Esophagus squamous epithelium (tissue), 4 donors: ENCODE measurements at regions not wholly inside any gene's neighbourhood (a gene's known extent, or its start where the extent isn't known, plus 50 kb on each side); places are given as distances from the start of the nearest gene placed in this dataset.

Experiments
- CTCF ChIP-seq, 6 experiments: fragments of 450-650 bp in 4 of 6; fragments of 200-600 bp in 2 of 6; sonication (generic) in 2 of 6; IDR thresholded peaks; one replicate each; pipeline ENCODE4 v1.5.1; 2016 to 2019; ENCODE audit warnings: antibody characterized with exemption in 6 of 6, mild to moderate bottlenecking in 4 of 6, moderate library complexity in 4 of 6
- POLR2A ChIP-seq, 4 donors: fragments of 450-650 bp; IDR thresholded peaks; one replicate each; pipeline ENCODE4 v1.6.1; 2017; ENCODE audit warnings: antibody characterized with exemption in 4 of 4, mild to moderate bottlenecking in 4 of 4, moderate library complexity in 3 of 4

GRCh38 chr9:20114974-20115373, 326.1 kb upstream of the SLC24A2 start:
- TF ChIP-seq CTCF (IDR thresholded peaks at IDR 0.05) (no peak), POLR2A (IDR thresholded peaks at IDR 0.05) (no peak)
